T-helper 2 cell treated with Interferon-gamma antibody and Interleukin-4, amounts not matched to agents 5 μg/mL and 100 μg/mL, for 36 hours (primary cell): ENCODE measurements at regions not wholly inside any gene's neighbourhood (a gene's known extent, or its start where the extent isn't known, plus 50 kb on each side); places are given as distances from the start of the nearest gene placed in this dataset.
"Not testable (repeated sequence)": the region's sequence is repeated elsewhere in the genome, so short reads cannot be mapped to it uniquely, and the experiment has no call there.

Experiments
- DNase-seq: peaks from one replicate; pipeline ENCODE4 v3.0.0; 2021; ENCODE audit warnings: low spot score
- H3K27ac Mint-ChIP-seq: one replicate; pipeline ENCODE4 v1.8.0; 2021; ENCODE audit warnings: mild to moderate bottlenecking, mixed read lengths
- H3K27me3 Mint-ChIP-seq: one replicate; pipeline ENCODE4 v1.8.0; 2021; ENCODE audit warnings: low read depth, mixed read lengths
- H3K36me3 Mint-ChIP-seq: one replicate; pipeline ENCODE4 v1.8.0; 2021; ENCODE audit warnings: low read depth, mixed read lengths
- H3K4me1 Mint-ChIP-seq: one replicate; pipeline ENCODE4 v1.8.0; 2021; ENCODE audit warnings: low read depth, mixed read lengths
- H3K4me3 Mint-ChIP-seq: one replicate; pipeline ENCODE4 v1.8.0; 2022; ENCODE audit warnings: mild to moderate bottlenecking, moderate library complexity, mixed read lengths
- H3K9me3 Mint-ChIP-seq: one replicate; pipeline ENCODE4 v1.8.0; 2021; ENCODE audit warnings: mixed read lengths

- not testable (repeated sequence) for H3K4me1 Mint-ChIP-seq, H3K36me3 Mint-ChIP-seq, DNase-seq, H3K4me3 Mint-ChIP-seq, H3K27ac Mint-ChIP-seq, H3K9me3 Mint-ChIP-seq
- H3K27me3 Mint-ChIP-seq, result peaks cover 40% of the 10 kb centered on the region
Observed at GRCh38 chr6:57821325-57821724, 503.9 kb downstream of the PRIM2 start.

- DNase-seq, H3K9me3 Mint-ChIP-seq, H3K36me3 Mint-ChIP-seq, H3K4me1 Mint-ChIP-seq: not testable (repeated sequence)
- H3K27me3 Mint-ChIP-seq, result peaks cover 38% of the 10 kb centered on the region
- H3K27ac Mint-ChIP-seq, result peak overlapping the region; percentile 76
- H3K4me3 Mint-ChIP-seq, result peak overlapping the region; percentile 48
Observed at GRCh38 chr6:57822448-57822847, 505.0 kb downstream of the PRIM2 start.

GRCh38 chr6:57822896-57823358, 505.5 kb downstream of the PRIM2 start:
- Mint-ChIP-seq H3K36me3 (no peaks in the 10 kb centered on the region), H3K4me3 (no peak overlapping the region), H3K4me1 (peaks cover 2% of the 10 kb centered on the region), H3K9me3 (peaks cover 4% of the 10 kb centered on the region), H3K27me3 (peaks cover 34% of the 10 kb centered on the region), H3K27ac (no peak overlapping the region)
- DNase-seq, result no peak

- not testable (repeated sequence) for H3K4me3 Mint-ChIP-seq, H3K27ac Mint-ChIP-seq, H3K36me3 Mint-ChIP-seq, H3K27me3 Mint-ChIP-seq, H3K9me3 Mint-ChIP-seq, H3K4me1 Mint-ChIP-seq, DNase-seq
Observed at GRCh38 chr6:57837622-57838209, 520.3 kb downstream of the PRIM2 start.

- not testable (repeated sequence) for H3K4me1 Mint-ChIP-seq, H3K27me3 Mint-ChIP-seq, H3K4me3 Mint-ChIP-seq, H3K27ac Mint-ChIP-seq, DNase-seq, H3K9me3 Mint-ChIP-seq, H3K36me3 Mint-ChIP-seq
Observed at GRCh38 chr6:57841551-57841950, 524.1 kb downstream of the PRIM2 start.

GRCh38 chr6:57853745-57854407, 536.4 kb downstream of the PRIM2 start:
- H3K4me1 Mint-ChIP-seq, H3K36me3 Mint-ChIP-seq, H3K27me3 Mint-ChIP-seq, DNase-seq, H3K27ac Mint-ChIP-seq, H3K9me3 Mint-ChIP-seq, H3K4me3 Mint-ChIP-seq: not testable (repeated sequence)

- not testable (repeated sequence) for H3K27me3 Mint-ChIP-seq, DNase-seq
Observed at GRCh38 chr6:57860481-57861315, 543.3 kb downstream of the PRIM2 start.

GRCh38 chr6:57870083-57870482, 552.7 kb downstream of the PRIM2 start:
- DNase-seq, H3K36me3 Mint-ChIP-seq, H3K4me3 Mint-ChIP-seq, H3K9me3 Mint-ChIP-seq, H3K27ac Mint-ChIP-seq, H3K27me3 Mint-ChIP-seq, H3K4me1 Mint-ChIP-seq: not testable (repeated sequence)

More at GRCh38 chr6:57860481-57861315, 543.3 kb downstream of the PRIM2 start:
- H3K27ac Mint-ChIP-seq, H3K4me3 Mint-ChIP-seq, H3K4me1 Mint-ChIP-seq, H3K9me3 Mint-ChIP-seq, H3K36me3 Mint-ChIP-seq: not testable (repeated sequence)

- H3K4me3 Mint-ChIP-seq, H3K36me3 Mint-ChIP-seq, H3K9me3 Mint-ChIP-seq, H3K4me1 Mint-ChIP-seq, DNase-seq, H3K27ac Mint-ChIP-seq, H3K27me3 Mint-ChIP-seq: not testable (repeated sequence)
Observed at GRCh38 chr6:57873424-57873823, 556.0 kb downstream of the PRIM2 start.

- not testable (repeated sequence) for H3K9me3 Mint-ChIP-seq, H3K4me1 Mint-ChIP-seq, H3K4me3 Mint-ChIP-seq, H3K27me3 Mint-ChIP-seq, H3K27ac Mint-ChIP-seq, DNase-seq, H3K36me3 Mint-ChIP-seq
Observed at GRCh38 chr6:57876659-57877058, 559.2 kb downstream of the PRIM2 start.

- H3K4me3 Mint-ChIP-seq, H3K4me1 Mint-ChIP-seq, H3K27ac Mint-ChIP-seq, H3K36me3 Mint-ChIP-seq, DNase-seq, H3K9me3 Mint-ChIP-seq, H3K27me3 Mint-ChIP-seq: not testable (repeated sequence)
Observed at GRCh38 chr6:57877729-57878128, 560.3 kb downstream of the PRIM2 start.

GRCh38 chr6:57878792-57879191, 561.4 kb downstream of the PRIM2 start:
- not testable (repeated sequence) for H3K27ac Mint-ChIP-seq, H3K36me3 Mint-ChIP-seq, H3K9me3 Mint-ChIP-seq, H3K4me1 Mint-ChIP-seq, DNase-seq, H3K27me3 Mint-ChIP-seq, H3K4me3 Mint-ChIP-seq

- H3K4me3 Mint-ChIP-seq, H3K9me3 Mint-ChIP-seq, H3K27me3 Mint-ChIP-seq, DNase-seq, H3K27ac Mint-ChIP-seq, H3K36me3 Mint-ChIP-seq, H3K4me1 Mint-ChIP-seq: not testable (repeated sequence)
Observed at GRCh38 chr6:57898850-57899249, 581.4 kb downstream of the PRIM2 start.

- H3K4me1 Mint-ChIP-seq, H3K36me3 Mint-ChIP-seq, H3K27me3 Mint-ChIP-seq, DNase-seq, H3K9me3 Mint-ChIP-seq, H3K27ac Mint-ChIP-seq, H3K4me3 Mint-ChIP-seq: not testable (repeated sequence)
Observed at GRCh38 chr6:57900687-57901399, 583.4 kb downstream of the PRIM2 start.
